ENCODE measurements at regions not wholly inside any gene's neighbourhood (a gene's known extent, or its start where the extent isn't known, plus 50 kb on each side); places are given as distances from the start of the nearest gene placed in this dataset.

DNA sequence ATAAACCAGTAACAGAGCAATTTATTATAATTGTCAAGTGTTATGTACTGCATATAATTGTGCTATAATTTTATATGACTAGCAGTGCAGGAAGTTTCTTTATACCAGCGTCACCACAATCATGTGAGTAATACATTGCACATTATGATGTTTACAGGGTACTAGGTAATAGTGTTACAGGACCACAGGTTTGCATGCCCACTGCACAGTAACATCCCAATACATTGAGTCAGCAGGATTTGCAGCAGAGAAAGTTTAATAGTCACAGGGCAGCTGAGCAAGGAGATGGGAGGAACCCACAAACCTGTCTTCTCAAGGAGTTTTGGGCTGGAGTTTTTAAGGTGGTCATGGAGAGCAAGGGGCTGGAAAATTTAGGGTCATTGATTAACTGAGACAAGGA is 1042.9 kb upstream of the ACVR2A start:
- ChIA-PET CTCF (no interaction called here), POLR2A (no interaction called here)
- no peak for TF ChIP-seq POLR2AphosphoS5 (IDR thresholded peaks at IDR 0.05; ENCODE audit: low read depth, low read length)
- TF ChIP-seq CTCF (IDR thresholded peaks at IDR 0.05): no peak
- TF ChIP-seq, protein P1, sequence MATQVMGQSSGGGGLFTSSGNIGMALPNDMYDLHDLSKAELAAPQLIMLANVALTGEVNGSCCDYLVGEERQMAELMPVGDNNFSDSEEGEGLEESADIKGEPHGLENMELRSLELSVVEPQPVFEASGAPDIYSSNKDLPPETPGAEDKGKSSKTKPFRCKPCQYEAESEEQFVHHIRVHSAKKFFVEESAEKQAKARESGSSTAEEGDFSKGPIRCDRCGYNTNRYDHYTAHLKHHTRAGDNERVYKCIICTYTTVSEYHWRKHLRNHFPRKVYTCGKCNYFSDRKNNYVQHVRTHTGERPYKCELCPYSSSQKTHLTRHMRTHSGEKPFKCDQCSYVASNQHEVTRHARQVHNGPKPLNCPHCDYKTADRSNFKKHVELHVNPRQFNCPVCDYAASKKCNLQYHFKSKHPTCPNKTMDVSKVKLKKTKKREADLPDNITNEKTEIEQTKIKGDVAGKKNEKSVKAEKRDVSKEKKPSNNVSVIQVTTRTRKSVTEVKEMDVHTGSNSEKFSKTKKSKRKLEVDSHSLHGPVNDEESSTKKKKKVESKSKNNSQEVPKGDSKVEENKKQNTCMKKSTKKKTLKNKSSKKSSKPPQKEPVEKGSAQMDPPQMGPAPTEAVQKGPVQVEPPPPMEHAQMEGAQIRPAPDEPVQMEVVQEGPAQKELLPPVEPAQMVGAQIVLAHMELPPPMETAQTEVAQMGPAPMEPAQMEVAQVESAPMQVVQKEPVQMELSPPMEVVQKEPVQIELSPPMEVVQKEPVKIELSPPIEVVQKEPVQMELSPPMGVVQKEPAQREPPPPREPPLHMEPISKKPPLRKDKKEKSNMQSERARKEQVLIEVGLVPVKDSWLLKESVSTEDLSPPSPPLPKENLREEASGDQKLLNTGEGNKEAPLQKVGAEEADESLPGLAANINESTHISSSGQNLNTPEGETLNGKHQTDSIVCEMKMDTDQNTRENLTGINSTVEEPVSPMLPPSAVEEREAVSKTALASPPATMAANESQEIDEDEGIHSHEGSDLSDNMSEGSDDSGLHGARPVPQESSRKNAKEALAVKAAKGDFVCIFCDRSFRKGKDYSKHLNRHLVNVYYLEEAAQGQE (IDR thresholded peaks at IDR 0.05; ENCODE audit: insufficient read depth in 1 of 2, low read depth in 2 of 2, low read length in 1 of 2): no peak
- DNase-seq (ENCODE audit: low read depth, low spot score) (no peak), ATAC-seq (no peak)
- intact Hi-C loops (cut with micrococcal nuclease; ENCODE audit: unreplicated experiment) (no loop called here), in situ Hi-C loops (cut with HindIII; ENCODE audit: low pct_unique_long_range_greater_than_20kb, low sequenced_read_pairs) (no loop called here)
- Histone ChIP-seq H3K27me3 (ENCODE audit: control insufficient read depth, insufficient read depth, low read length) (no peaks in the 10 kb centered on the region), H3K36me3 (ENCODE audit: control insufficient read depth, insufficient read depth, low read length) (no peaks in the 10 kb centered on the region), H3K4me3 (ENCODE audit: low read depth in 2 of 2, low read length in 2 of 2) (no peak overlapping the region), H3K9me3 (ENCODE audit: control insufficient read depth, insufficient read depth, low read depth, low read length) (no peaks in the 10 kb centered on the region), H3K27ac (ENCODE audit: low read length) (no peak overlapping the region), H3K4me1 (ENCODE audit: control insufficient read depth, insufficient read depth, low read length) (no peaks in the 10 kb centered on the region)
- no TSS peak for BruUV-seq (replicated peaks)

- in situ Hi-C loops (cut with HindIII; ENCODE audit: low pct_unique_long_range_greater_than_20kb, low sequenced_read_pairs): no loop called here
Measured at GRCh38 chr2:146786396-146786795, 1058.4 kb upstream of the ACVR2A start.

More at GRCh38 chr2:146786396-146786795, 1058.4 kb upstream of the ACVR2A start:
- Histone ChIP-seq H3K36me3 (ENCODE audit: control insufficient read depth, insufficient read depth, low read length) (no peaks in the 10 kb centered on the region), H3K4me1 (ENCODE audit: control insufficient read depth, insufficient read depth, low read length) (no peaks in the 10 kb centered on the region), H3K27me3 (ENCODE audit: control insufficient read depth, insufficient read depth, low read length) (no peaks in the 10 kb centered on the region), H3K4me3 (ENCODE audit: low read depth in 2 of 2, low read length in 2 of 2) (no peak overlapping the region), H3K9me3 (ENCODE audit: control insufficient read depth, insufficient read depth, low read depth, low read length) (no peaks in the 10 kb centered on the region), H3K27ac (ENCODE audit: low read length) (no peak overlapping the region)
- no peak for DNase-seq (ENCODE audit: low read depth, low spot score)
- no TSS peak for BruUV-seq (replicated peaks)
- POLR2A ChIA-PET: no interaction called here
- CTCF ChIA-PET: no interaction called here
- intact Hi-C loops (cut with micrococcal nuclease; ENCODE audit: unreplicated experiment): no loop called here
- no peak for ATAC-seq
- TF ChIP-seq CTCF (IDR thresholded peaks at IDR 0.05): no peak
- no peak for TF ChIP-seq SIN3A (IDR thresholded peaks at IDR 0.05; ENCODE audit: borderline replicate concordance, insufficient read depth, low read depth, low read length)
- TF ChIP-seq TCF7L2 (IDR thresholded peaks at IDR 0.05; ENCODE audit: low read depth, low read length): no peak
- TF ChIP-seq, protein P1 (IDR thresholded peaks at IDR 0.05; ENCODE audit: insufficient read depth in 1 of 2, low read depth in 2 of 2, low read length in 1 of 2): no peak
